Esophagus muscularis mucosa (tissue), 4 donors: ENCODE measurements at regions not wholly inside any gene's neighbourhood (a gene's known extent, or its start where the extent isn't known, plus 50 kb on each side); places are given as distances from the start of the nearest gene placed in this dataset.

ENCODE experiments used
- DNase-seq: peaks from one replicate; pipeline ENCODE4 v3.0.0-alpha.2; 2017; ENCODE audit errors: extremely low spot score
- H3K27ac ChIP-seq, 4 donors: fragments of 200-600 bp; sonication (generic); replicated peaks in 1 of 4; 1 replicate in 3 of 4; 2 replicates in 1 of 4; pipeline ENCODE4 v1.5.1; 2016 to 2019; ENCODE audit warnings: mild to moderate bottlenecking in 1 of 4
- H3K27me3 ChIP-seq, 4 donors: fragments of 200-600 bp; sonication (generic); one replicate each; pipeline versions ENCODE4 v1.5.1 to v1.6.0; 2016 to 2019
- H3K36me3 ChIP-seq, 4 donors: fragments of 200-600 bp; sonication (generic); one replicate each; pipeline ENCODE4 v1.5.1; 2016 to 2019
- H3K4me1 ChIP-seq, 4 donors: fragments of 200-600 bp; sonication (generic); one replicate each; pipeline ENCODE4 v1.5.1; 2016 to 2019
- H3K4me3 ChIP-seq, 4 donors: fragments of 200-600 bp; sonication (generic); 1 replicate in 2 of 4; 2 replicates in 2 of 4; pipeline ENCODE4 v1.5.1; 2016 to 2019; ENCODE audit warnings: mild to moderate bottlenecking in 4 of 4, moderate library complexity in 1 of 4
- H3K9me3 ChIP-seq, 4 donors: fragments of 200-600 bp; sonication (generic); 1 replicate in 3 of 4; 2 replicates in 1 of 4; pipeline ENCODE4 v1.5.1; 2016 to 2019
- CTCF ChIP-seq, 3 experiments: fragments of 200-600 bp in 2 of 3; fragments of 450-650 bp in 1 of 3; sonication (generic) in 2 of 3; IDR thresholded peaks; one replicate each; pipeline ENCODE4 v1.5.1; 2017 to 2019; ENCODE audit warnings: antibody characterized with exemption in 3 of 3, mild to moderate bottlenecking in 2 of 3, moderate library complexity in 1 of 3
- EP300 ChIP-seq: sonication (generic); formaldehyde crosslinking; IDR thresholded peaks from one replicate; pipeline ENCODE4 v1.6.1; 2017; ENCODE audit warnings: antibody characterized with exemption
- POLR2A ChIP-seq: fragments of 450-650 bp; IDR thresholded peaks from one replicate; pipeline ENCODE4 v1.6.1; 2017; ENCODE audit warnings: antibody characterized with exemption, moderate library complexity, mild to moderate bottlenecking, low read depth
- POLR2AphosphoS5 ChIP-seq, 2 donors: sonication (generic); formaldehyde crosslinking; IDR thresholded peaks; one replicate each; pipeline ENCODE4 v1.6.1; 2017; ENCODE audit warnings: antibody characterized with exemption in 2 of 2
- WGBS: methylation state at CpG from one replicate; pipeline ENCODE4 v1.1.5; 2018; 5-methylcytosine and 5-hydroxymethylcytosine counted together
- intact Hi-C: fragments of 100-400 bp; cut with DNase I; formaldehyde crosslinking; loops from one replicate; pipeline ENCODE4 v1.15.1; 2023

DNA sequence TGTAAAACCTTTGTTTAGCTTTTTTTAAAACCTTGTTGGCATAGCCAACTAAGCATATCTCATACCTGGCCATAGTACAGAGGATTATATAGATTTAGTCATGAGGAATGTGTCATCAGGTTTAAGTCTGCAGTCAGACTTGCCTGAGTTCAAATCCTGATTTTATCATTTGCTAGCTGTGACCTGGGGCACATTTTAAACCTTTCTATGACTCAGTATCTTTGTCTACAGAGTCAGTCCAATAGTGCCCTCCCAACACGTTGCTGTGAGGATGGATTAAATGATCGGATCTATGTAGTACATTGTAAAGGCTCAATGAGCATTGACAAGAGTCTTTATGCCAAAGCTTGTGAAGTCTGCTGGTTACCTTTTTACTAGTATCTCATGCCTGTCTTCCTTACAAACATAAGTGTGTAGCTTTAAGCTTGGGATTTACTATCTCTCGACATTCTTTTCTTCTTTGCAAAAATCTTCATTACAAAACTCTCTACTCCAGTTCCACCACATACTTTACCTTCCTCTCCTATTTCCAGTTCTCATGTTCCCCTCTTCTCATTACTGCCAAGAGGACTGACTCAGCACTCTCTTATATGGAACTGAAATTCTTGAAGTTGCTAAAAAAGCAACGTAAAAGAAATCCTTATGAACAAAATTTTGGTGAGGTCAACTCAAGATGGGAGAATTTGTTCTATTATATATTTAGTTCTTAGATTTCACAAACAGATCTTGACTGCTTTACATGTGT lies 68.1 kb upstream of the RBMS1 start:
- no peaks in the 10 kb centered on the region for H3K36me3 ChIP-seq
- no peaks in the 10 kb centered on the region for H3K9me3 ChIP-seq
- intact Hi-C loops: no loop called here
- peaks cover 0 to 5% (median 2%) of the 10 kb centered on the region in 4 donors for H3K4me1 ChIP-seq
- H3K4me3 ChIP-seq: no peak overlapping the region
- TF ChIP-seq POLR2A (no peak), EP300 (no peak), CTCF (IDR thresholded peaks at IDR 0.05) (no peak), POLR2AphosphoS5 (IDR thresholded peaks at IDR 0.05) (no peak)
- no peak overlapping the region for H3K27ac ChIP-seq
- no peaks in the 10 kb centered on the region for H3K27me3 ChIP-seq
- 66% methylated on average over 4 of the region's 4 CpGs for WGBS
- DNase-seq: no peak

- no peak for DNase-seq
- Histone ChIP-seq H3K27me3 (no peaks in the 10 kb centered on the region), H3K4me3 (no peak overlapping the region), H3K4me1 (peaks cover 0 to 5% (median 2%) of the 10 kb centered on the region in 4 donors), H3K27ac (no peak overlapping the region), H3K9me3 (no peaks in the 10 kb centered on the region), H3K36me3 (no peaks in the 10 kb centered on the region)
- 86% methylated on average over 2 of the region's 2 CpGs for WGBS
- intact Hi-C loops: no loop called here
- TF ChIP-seq CTCF (IDR thresholded peaks at IDR 0.05) (no peak), EP300 (no peak), POLR2AphosphoS5 (IDR thresholded peaks at IDR 0.05) (no peak), POLR2A (no peak)
These were observed 69.1 kb upstream of the RBMS1 start for GRCh38 chr2:160562730-160563129.

GRCh38 chr2:160564591-160564990 lies 71.0 kb upstream of the RBMS1 start:
- Histone ChIP-seq H3K27me3 (no peaks in the 10 kb centered on the region), H3K36me3 (no peaks in the 10 kb centered on the region), H3K9me3 (no peaks in the 10 kb centered on the region), H3K27ac (no peak overlapping the region), H3K4me1 (peaks cover 0 to 5% (median 2%) of the 10 kb centered on the region in 4 donors), H3K4me3 (no peak overlapping the region)
- intact Hi-C loops: no loop called here
- no peak for DNase-seq
- TF ChIP-seq POLR2AphosphoS5 (IDR thresholded peaks at IDR 0.05) (no peak), EP300 (no peak), POLR2A (no peak), CTCF (IDR thresholded peaks at IDR 0.05) (no peak)

DNA sequence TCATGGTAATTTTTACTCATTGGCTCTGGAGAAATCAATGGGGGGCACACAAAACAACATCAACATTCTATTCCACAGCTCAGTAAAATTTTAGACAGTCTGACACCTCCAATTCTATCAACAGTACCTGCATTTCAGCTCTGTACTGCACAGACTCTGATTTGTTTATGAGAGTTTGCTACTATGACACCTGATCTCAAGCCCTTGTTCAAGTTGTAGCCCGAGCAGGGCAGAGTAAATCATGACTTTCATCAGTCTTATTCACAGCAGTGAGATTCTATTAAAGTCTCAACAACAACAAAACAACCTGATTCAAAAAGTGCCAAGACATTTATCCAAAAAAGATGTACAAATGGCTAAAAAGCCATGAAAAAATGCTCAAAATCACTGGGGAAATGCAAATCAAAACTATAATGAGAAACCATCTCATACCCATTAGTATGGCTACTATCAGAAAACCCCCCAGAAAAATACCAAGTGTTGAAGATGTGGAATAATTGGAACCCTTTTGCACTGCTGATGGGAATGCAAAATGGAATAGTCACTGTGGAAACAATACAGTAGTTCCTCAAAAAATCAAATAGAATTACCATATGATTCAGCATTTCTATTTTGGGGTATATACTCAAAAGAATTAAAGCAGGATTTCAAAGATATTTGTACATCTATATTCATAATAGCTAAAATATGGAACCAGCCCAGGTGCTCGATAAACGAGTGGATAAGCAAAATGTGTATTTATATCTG lies 71.7 kb upstream of the RBMS1 start:
- H3K27me3 ChIP-seq: no peaks in the 10 kb centered on the region
- TF ChIP-seq EP300: no peak
- no peak for TF ChIP-seq CTCF (IDR thresholded peaks at IDR 0.05)
- TF ChIP-seq POLR2AphosphoS5 (IDR thresholded peaks at IDR 0.05): no peak
- no peak for TF ChIP-seq POLR2A
- H3K36me3 ChIP-seq: no peaks in the 10 kb centered on the region
- H3K4me3 ChIP-seq: no peak overlapping the region
- no peak overlapping the region for H3K27ac ChIP-seq
- intact Hi-C loops: no loop called here
- no peak for DNase-seq
- 78% methylated on average over 3 of the region's 3 CpGs for WGBS
- H3K9me3 ChIP-seq: no peaks in the 10 kb centered on the region
- H3K4me1 ChIP-seq: peaks cover 0 to 5% (median 2%) of the 10 kb centered on the region in 4 donors
